Osteocyte (in vitro differentiated cells): ENCODE measurements at regions not wholly inside any gene's neighbourhood (a gene's known extent, or its start where the extent isn't known, plus 50 kb on each side); places are given as distances from the start of the nearest gene placed in this dataset.

Experiments
- DNase-seq: peaks from one replicate; pipeline ENCODE4 v3.0.0; 2021; ENCODE audit warnings: mixed read lengths; ENCODE audit not compliant: unreplicated experiment; ENCODE audit errors: extremely low spot score
- H3K27ac Mint-ChIP-seq: one replicate; pipeline ENCODE4 v1.8.0; 2021; ENCODE audit warnings: mild to moderate bottlenecking, mixed read lengths; ENCODE audit not compliant: unreplicated experiment
- H3K27me3 Mint-ChIP-seq: one replicate; pipeline ENCODE4 v1.8.0; 2021; ENCODE audit warnings: mixed read lengths; ENCODE audit not compliant: unreplicated experiment
- H3K36me3 Mint-ChIP-seq: one replicate; pipeline ENCODE4 v1.8.0; 2021; ENCODE audit warnings: mixed read lengths; ENCODE audit not compliant: unreplicated experiment
- H3K4me1 Mint-ChIP-seq: one replicate; pipeline ENCODE4 v1.8.0; 2021; ENCODE audit warnings: mixed read lengths; ENCODE audit not compliant: unreplicated experiment
- H3K4me3 Mint-ChIP-seq: one replicate; pipeline ENCODE4 v1.8.0; 2021; ENCODE audit warnings: mild to moderate bottlenecking, moderate library complexity, mixed read lengths; ENCODE audit not compliant: unreplicated experiment
- H3K9me3 Mint-ChIP-seq: one replicate; pipeline ENCODE4 v1.8.0; 2021; ENCODE audit warnings: mixed read lengths; ENCODE audit not compliant: unreplicated experiment
- TF ChIP-seq, protein P1 (sequence below): fragments of 200-600 bp; sonication (generic); IDR thresholded peaks from 2 replicates; pipeline ENCODE4 v1.5.0; 2021; ENCODE audit warnings: antibody characterized with exemption, mild to moderate bottlenecking, moderate library complexity

DNA sequence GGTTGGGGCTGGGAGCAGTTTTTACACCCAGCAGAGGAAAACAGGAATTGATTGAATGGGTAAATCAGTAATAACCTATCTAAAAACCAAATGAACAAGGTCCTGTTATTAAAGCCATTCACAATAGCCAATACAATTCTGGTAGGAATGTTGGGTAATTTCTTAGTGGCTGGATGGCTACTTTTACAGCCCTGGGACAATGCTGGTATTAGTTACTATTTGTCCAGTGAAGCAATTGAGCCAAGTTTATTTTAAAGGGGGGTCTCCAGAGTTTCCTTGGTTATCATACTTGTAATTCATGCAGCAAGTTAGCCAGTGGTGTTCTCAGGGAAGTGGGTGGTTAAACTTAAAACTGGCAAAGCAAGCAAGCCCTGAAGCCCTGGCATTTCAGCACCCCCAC is 92.3 kb upstream of the STARD13 start:
- no peak overlapping the region for H3K27ac Mint-ChIP-seq
- H3K27me3 Mint-ChIP-seq = no peaks in the 10 kb centered on the region
- no peaks in the 10 kb centered on the region for H3K36me3 Mint-ChIP-seq
- no peaks in the 10 kb centered on the region for H3K9me3 Mint-ChIP-seq
- H3K4me1 Mint-ChIP-seq = peaks cover 3% of the 10 kb centered on the region
- no peak for DNase-seq
- TF ChIP-seq, protein P1, sequence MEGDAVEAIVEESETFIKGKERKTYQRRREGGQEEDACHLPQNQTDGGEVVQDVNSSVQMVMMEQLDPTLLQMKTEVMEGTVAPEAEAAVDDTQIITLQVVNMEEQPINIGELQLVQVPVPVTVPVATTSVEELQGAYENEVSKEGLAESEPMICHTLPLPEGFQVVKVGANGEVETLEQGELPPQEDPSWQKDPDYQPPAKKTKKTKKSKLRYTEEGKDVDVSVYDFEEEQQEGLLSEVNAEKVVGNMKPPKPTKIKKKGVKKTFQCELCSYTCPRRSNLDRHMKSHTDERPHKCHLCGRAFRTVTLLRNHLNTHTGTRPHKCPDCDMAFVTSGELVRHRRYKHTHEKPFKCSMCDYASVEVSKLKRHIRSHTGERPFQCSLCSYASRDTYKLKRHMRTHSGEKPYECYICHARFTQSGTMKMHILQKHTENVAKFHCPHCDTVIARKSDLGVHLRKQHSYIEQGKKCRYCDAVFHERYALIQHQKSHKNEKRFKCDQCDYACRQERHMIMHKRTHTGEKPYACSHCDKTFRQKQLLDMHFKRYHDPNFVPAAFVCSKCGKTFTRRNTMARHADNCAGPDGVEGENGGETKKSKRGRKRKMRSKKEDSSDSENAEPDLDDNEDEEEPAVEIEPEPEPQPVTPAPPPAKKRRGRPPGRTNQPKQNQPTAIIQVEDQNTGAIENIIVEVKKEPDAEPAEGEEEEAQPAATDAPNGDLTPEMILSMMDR = no peak
- no peak overlapping the region for H3K4me3 Mint-ChIP-seq

DNA sequence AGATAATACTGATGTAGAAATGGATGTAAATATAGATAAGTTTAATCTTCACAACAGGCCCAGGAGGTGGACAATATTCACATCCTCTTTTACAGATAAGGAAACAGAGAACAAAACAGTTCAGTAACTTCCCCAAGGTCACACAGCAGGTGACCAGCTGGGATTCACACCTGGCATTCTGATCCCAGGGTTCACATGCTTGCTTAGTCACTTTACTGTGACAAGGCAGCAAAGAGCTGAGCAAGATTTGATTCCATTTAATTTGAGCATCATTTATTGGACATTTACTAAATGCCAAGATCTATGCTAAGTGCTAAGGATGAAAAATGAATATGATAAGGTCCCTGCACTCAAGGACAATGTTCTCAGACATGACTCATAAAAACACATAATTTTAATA is 94.1 kb upstream of the STARD13 start:
- no peaks in the 10 kb centered on the region for H3K9me3 Mint-ChIP-seq
- TF ChIP-seq, protein P1 = no peak
- no peak for DNase-seq
- H3K27me3 Mint-ChIP-seq = no peaks in the 10 kb centered on the region
- H3K4me3 Mint-ChIP-seq = no peak overlapping the region
- no peaks in the 10 kb centered on the region for H3K36me3 Mint-ChIP-seq
- H3K4me1 Mint-ChIP-seq = peaks cover 3% of the 10 kb centered on the region
- no peak overlapping the region for H3K27ac Mint-ChIP-seq

DNA sequence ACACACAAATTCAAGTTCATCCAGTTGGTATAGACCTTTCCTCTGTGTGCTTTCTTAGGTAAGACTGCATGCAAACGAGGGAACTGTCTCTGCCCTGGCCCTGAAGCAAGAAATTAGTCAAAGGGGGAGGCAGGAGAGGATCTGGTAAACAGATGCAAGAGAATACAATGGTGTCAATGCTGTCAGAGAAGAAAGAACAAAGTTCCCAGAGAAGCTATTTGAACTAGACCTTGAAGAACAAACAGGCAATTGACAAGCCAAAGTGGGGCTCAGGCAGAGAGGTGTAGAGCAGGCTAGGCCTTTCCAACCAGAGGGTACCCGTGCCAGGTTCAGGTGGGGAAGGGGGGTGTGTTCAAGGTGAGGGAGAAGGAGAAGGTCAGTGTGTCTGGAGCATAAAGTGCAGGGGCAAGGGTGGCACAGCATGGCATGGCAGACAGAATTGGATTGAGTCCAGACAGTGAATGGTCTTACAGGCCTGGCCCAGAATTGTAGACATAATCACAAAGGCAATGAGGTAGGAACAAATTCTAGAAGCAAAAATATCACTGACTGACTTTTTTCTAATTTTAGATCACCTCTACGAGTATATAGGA is 95.0 kb upstream of the STARD13 start:
- H3K4me1 Mint-ChIP-seq = peaks cover 3% of the 10 kb centered on the region
- H3K4me3 Mint-ChIP-seq = no peak overlapping the region
- no peaks in the 10 kb centered on the region for H3K9me3 Mint-ChIP-seq
- no peaks in the 10 kb centered on the region for H3K36me3 Mint-ChIP-seq
- TF ChIP-seq, protein P1 = no peak
- no peak overlapping the region for H3K27ac Mint-ChIP-seq
- H3K27me3 Mint-ChIP-seq = no peaks in the 10 kb centered on the region
- DNase-seq = no peak

DNA sequence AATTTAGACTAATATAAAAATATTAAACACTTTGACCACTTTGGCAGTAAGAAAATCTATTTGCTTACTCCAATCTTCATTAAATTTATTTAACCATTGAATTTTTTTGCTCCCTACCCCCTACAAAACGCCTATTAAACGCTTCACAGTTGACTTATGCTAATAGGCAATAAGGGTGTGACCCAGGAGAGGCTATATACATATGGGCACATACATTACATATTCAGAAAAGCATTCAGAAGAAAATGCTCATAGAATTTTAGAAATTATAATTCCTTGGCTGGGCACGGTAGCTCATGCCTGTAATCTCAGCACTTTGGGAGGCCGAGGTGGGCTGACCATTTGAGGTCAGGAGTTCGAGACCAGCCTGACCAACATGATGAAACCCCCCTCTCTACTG is 95.6 kb upstream of the STARD13 start:
- Mint-ChIP-seq H3K27me3 (no peaks in the 10 kb centered on the region), H3K36me3 (no peaks in the 10 kb centered on the region), H3K27ac (no peak overlapping the region), H3K4me1 (peaks cover 3% of the 10 kb centered on the region), H3K9me3 (no peaks in the 10 kb centered on the region), H3K4me3 (no peak overlapping the region)
- TF ChIP-seq, protein P1 = no peak
- DNase-seq = no peak

DNA sequence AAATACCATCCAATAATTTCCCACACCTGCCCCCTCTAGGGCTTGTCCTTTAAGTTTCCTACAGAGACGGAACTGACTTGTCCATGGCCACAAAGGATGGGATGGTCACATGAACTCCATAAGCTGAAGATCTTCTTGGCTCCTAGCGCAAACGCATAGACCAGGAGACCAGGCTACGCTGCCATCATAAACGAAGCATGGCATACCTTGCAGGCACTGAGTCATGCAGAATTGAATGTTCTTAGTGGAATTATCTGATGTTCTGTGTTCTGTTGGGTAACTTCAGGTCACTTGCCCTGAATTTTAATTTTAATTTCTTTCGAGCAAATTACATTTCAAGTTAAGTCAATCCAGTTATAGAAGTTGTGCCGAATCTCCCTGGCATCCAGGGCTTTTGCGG is 96.4 kb upstream of the STARD13 start:
- H3K27me3 Mint-ChIP-seq = no peaks in the 10 kb centered on the region
- no peaks in the 10 kb centered on the region for H3K36me3 Mint-ChIP-seq
- H3K4me3 Mint-ChIP-seq = no peak overlapping the region
- no peak for DNase-seq
- H3K27ac Mint-ChIP-seq = no peak overlapping the region
- no peaks in the 10 kb centered on the region for H3K9me3 Mint-ChIP-seq
- H3K4me1 Mint-ChIP-seq = peaks cover 3% of the 10 kb centered on the region
- TF ChIP-seq, protein P1 = no peak
